OCI-LY1 (cell line): ENCODE measurements at regions not wholly inside any gene's neighbourhood (a gene's known extent, or its start where the extent isn't known, plus 50 kb on each side); places are given as distances from the start of the nearest gene placed in this dataset.

Experiments used
- CTCF ChIP-seq: fragments of 200-600 bp; sonication (generic), shearing (Covaris generic); IDR thresholded peaks from 2 replicates; pipeline ENCODE4 v1.5.1; 2017; ENCODE audit warnings: mild to moderate bottlenecking, antibody characterized with exemption, low read length, moderate library complexity, mixed read lengths
- EZH2 ChIP-seq: fragments of 200-600 bp; sonication (generic), shearing (Covaris generic); IDR thresholded peaks from 2 replicates; pipeline ENCODE4 v1.8.0; 2017; ENCODE audit warnings: borderline replicate concordance, mixed run types, mild to moderate bottlenecking, antibody characterized with exemption, low read length, moderate library complexity, mixed read lengths

GRCh38 chr18:44425161-44425560, 255.5 kb upstream of the SETBP1 start:
- TF ChIP-seq CTCF (no peak), EZH2 (no peak)
